DOHH2 (cell line): ENCODE measurements at regions not wholly inside any gene's neighbourhood (a gene's known extent, or its start where the extent isn't known, plus 50 kb on each side); places are given as distances from the start of the nearest gene placed in this dataset.

Experiments used
- H3F3A ChIP-seq: fragments of 200-600 bp; sonication (generic), shearing (Covaris generic); 2 replicates; pipeline ENCODE4 v1.6.0; 2016; ENCODE audit warnings: antibody characterized with exemption, mild to moderate bottlenecking; ENCODE audit not compliant: control insufficient read depth, insufficient read depth
- H3K27ac ChIP-seq: fragments of 200-600 bp; sonication (generic); 2 replicates; pipeline ENCODE4 v1.5.1; 2014; ENCODE audit warnings: low read depth, mild to moderate bottlenecking, low read length, moderate library complexity
- H3K27me3 ChIP-seq: fragments of 200-600 bp; sonication (generic); 2 replicates; pipeline ENCODE4 v1.6.1; 2014; ENCODE audit warnings: mild to moderate bottlenecking, low read length, mixed read lengths; ENCODE audit not compliant: control insufficient read depth
- H3K36me3 ChIP-seq: fragments of 200-600 bp; sonication (generic); 2 replicates; pipeline ENCODE4 v1.6.1; 2014; ENCODE audit warnings: mild to moderate bottlenecking, low read length, moderate library complexity, mixed read lengths; ENCODE audit not compliant: control insufficient read depth
- H3K4me1 ChIP-seq: fragments of 200-600 bp; sonication (generic); 2 replicates; pipeline ENCODE4 v1.6.1; 2014; ENCODE audit warnings: mild to moderate bottlenecking, low read length, mixed read lengths; ENCODE audit not compliant: control insufficient read depth
- H3K4me2 ChIP-seq: fragments of 200-600 bp; sonication (generic); 2 replicates; pipeline ENCODE4 v1.6.0; 2014; ENCODE audit warnings: mild to moderate bottlenecking, low read length, moderate library complexity
- H3K4me3 ChIP-seq: fragments of 200-600 bp; sonication (generic); 2 replicates; pipeline ENCODE4 v1.5.1; 2014; ENCODE audit warnings: mild to moderate bottlenecking, low read length, mixed read lengths
- H3K79me2 ChIP-seq: fragments of 200-600 bp; sonication (generic); 2 replicates; pipeline ENCODE4 v1.6.1; 2014; ENCODE audit warnings: mild to moderate bottlenecking, low read length, mixed read lengths; ENCODE audit not compliant: control insufficient read depth
- H3K9me2 ChIP-seq: fragments of 200-600 bp; sonication (generic); replicated peaks from 2 replicates; pipeline ENCODE4 v1.6.1; 2014; ENCODE audit warnings: mild to moderate bottlenecking, low read length, mixed read lengths; ENCODE audit not compliant: control insufficient read depth
- H3K9me3 ChIP-seq: fragments of 200-600 bp; sonication (generic); 2 replicates; pipeline ENCODE4 v1.6.1; 2014; ENCODE audit warnings: antibody characterized with exemption, low read length, mixed read lengths; ENCODE audit not compliant: control insufficient read depth, insufficient read depth
- H4K20me1 ChIP-seq: fragments of 200-600 bp; sonication (generic); 2 replicates; pipeline ENCODE4 v1.6.0; 2014; ENCODE audit warnings: low read depth, mild to moderate bottlenecking, antibody characterized with exemption, low read length, moderate library complexity; ENCODE audit not compliant: control insufficient read depth, insufficient read depth
- EZH2phosphoT487 ChIP-seq: fragments of 200-600 bp; sonication (generic); IDR thresholded peaks from 2 replicates; pipeline ENCODE4 v1.6.1; 2017; ENCODE audit warnings: borderline replicate concordance, mild to moderate bottlenecking, antibody characterized with exemption, low read length, moderate library complexity, mixed read lengths
- TF ChIP-seq, protein P1 (sequence below): fragments of 200-600 bp; sonication (generic); IDR thresholded peaks from one replicate; pipeline ENCODE4 v1.5.1; 2014; ENCODE audit warnings: antibody characterized with exemption, mild to moderate bottlenecking, low read depth, low read length; ENCODE audit not compliant: poor library complexity, severe bottlenecking

DNA sequence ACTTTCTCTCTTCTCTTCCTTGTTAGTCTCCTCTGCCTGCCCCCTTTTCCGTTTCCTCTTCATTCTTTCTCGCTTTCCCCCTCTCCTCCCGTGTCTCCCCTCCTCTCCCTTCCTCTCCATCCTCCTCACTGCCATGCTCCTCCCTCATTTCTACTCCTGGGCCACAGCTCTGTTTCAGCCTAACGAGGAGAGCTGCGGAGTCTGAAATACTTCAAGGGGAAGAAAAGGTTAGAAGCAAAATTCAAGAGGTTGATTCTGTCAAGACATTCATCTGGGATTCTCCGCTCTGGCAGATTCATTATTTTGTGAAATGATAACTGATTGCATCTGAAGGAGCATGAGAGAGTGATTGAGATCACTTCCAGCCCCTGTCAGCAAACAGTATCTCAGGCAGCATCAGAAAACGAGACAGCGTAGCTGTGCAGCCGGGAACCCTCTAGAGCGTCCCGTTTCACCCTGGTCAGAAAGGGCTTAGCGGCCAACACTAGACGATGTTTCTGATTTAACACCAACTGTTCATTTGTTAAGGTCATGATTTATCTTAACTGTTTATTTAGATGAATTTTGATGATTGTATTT is 279.3 kb upstream of the B3GAT1 start:
- Histone ChIP-seq H3K9me2 (no peaks in the 10 kb centered on the region), H3K27ac (no peak overlapping the region), H3K4me1 (no peaks in the 10 kb centered on the region), H3F3A (no peaks in the 10 kb centered on the region), H3K4me3 (no peak overlapping the region), H3K79me2 (no peaks in the 10 kb centered on the region), H3K4me2 (no peak overlapping the region), H3K36me3 (no peaks in the 10 kb centered on the region), H4K20me1 (no peaks in the 10 kb centered on the region), H3K27me3 (no peaks in the 10 kb centered on the region), H3K9me3 (no peaks in the 10 kb centered on the region)
- TF ChIP-seq, protein P1, sequence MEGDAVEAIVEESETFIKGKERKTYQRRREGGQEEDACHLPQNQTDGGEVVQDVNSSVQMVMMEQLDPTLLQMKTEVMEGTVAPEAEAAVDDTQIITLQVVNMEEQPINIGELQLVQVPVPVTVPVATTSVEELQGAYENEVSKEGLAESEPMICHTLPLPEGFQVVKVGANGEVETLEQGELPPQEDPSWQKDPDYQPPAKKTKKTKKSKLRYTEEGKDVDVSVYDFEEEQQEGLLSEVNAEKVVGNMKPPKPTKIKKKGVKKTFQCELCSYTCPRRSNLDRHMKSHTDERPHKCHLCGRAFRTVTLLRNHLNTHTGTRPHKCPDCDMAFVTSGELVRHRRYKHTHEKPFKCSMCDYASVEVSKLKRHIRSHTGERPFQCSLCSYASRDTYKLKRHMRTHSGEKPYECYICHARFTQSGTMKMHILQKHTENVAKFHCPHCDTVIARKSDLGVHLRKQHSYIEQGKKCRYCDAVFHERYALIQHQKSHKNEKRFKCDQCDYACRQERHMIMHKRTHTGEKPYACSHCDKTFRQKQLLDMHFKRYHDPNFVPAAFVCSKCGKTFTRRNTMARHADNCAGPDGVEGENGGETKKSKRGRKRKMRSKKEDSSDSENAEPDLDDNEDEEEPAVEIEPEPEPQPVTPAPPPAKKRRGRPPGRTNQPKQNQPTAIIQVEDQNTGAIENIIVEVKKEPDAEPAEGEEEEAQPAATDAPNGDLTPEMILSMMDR = no peak
- no peak for TF ChIP-seq EZH2phosphoT487

DNA sequence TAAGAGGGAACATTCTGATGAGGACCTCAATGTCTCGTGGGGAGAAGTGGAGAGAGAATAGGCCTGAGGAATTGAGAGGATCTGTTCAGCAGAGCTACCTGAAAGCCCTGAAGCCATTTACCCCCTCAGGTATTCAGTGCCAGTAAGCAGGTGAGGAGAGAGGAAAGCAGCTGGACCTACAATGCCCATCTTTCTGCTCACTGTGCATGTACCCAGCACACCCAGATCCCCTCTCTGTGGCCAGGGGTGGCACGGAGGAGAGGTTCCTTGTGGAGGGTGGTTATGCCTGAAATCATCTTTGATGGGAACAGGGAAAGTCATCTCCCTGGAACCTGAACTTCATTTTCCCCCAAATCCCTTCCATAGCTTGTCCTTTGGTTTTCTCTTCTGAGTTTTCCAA is 277.8 kb upstream of the B3GAT1 start:
- no peaks in the 10 kb centered on the region for H3K27me3 ChIP-seq
- H3K36me3 ChIP-seq = no peaks in the 10 kb centered on the region
- no peak overlapping the region for H3K27ac ChIP-seq
- TF ChIP-seq, protein P1 = no peak
- TF ChIP-seq EZH2phosphoT487 = no peak
- H3F3A ChIP-seq = no peaks in the 10 kb centered on the region
- no peak overlapping the region for H3K4me3 ChIP-seq
- no peaks in the 10 kb centered on the region for H3K9me3 ChIP-seq
- H3K4me2 ChIP-seq = no peak overlapping the region
- no peaks in the 10 kb centered on the region for H3K9me2 ChIP-seq
- H3K4me1 ChIP-seq = no peaks in the 10 kb centered on the region
- H3K79me2 ChIP-seq = no peaks in the 10 kb centered on the region
- no peaks in the 10 kb centered on the region for H4K20me1 ChIP-seq

DNA sequence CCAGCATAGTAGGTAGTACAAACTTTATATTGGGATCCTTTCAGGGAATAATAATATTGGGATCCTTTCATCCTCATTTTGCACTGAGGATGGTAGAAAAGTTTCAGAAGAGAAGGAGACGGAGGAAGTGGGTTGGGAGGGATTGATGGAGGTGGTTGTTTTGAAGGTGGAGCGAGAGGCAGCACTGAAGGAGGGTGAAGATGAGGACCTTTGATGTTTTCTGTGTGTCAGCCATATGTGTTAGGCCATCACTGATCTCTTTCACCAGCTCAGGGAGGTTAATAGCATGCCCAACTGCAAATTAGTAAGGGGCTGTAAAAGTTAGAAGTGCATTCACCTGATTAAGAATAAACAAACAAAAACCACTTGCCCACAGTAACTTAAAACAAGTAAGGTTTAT is 275.5 kb upstream of the B3GAT1 start:
- TF ChIP-seq, protein P1 = no peak
- TF ChIP-seq EZH2phosphoT487 = no peak
- H3K27ac ChIP-seq = no peak overlapping the region

More for the DNA sequence above, 275.5 kb upstream of the B3GAT1 start:
- no peaks in the 10 kb centered on the region for H3K4me1 ChIP-seq
- no peaks in the 10 kb centered on the region for H3F3A ChIP-seq
- H3K9me2 ChIP-seq = no peaks in the 10 kb centered on the region
- H3K36me3 ChIP-seq = no peaks in the 10 kb centered on the region
- H3K4me2 ChIP-seq = no peak overlapping the region
- H3K27me3 ChIP-seq = no peaks in the 10 kb centered on the region
- no peaks in the 10 kb centered on the region for H4K20me1 ChIP-seq
- no peaks in the 10 kb centered on the region for H3K9me3 ChIP-seq
- no peak overlapping the region for H3K4me3 ChIP-seq
- H3K79me2 ChIP-seq = no peaks in the 10 kb centered on the region
